ENCODE measurements at regions not wholly inside any gene's neighbourhood (a gene's known extent, or its start where the extent isn't known, plus 50 kb on each side); places are given as distances from the start of the nearest gene placed in this dataset.
"Not testable (repeated sequence)": the region's sequence is repeated elsewhere in the genome, so short reads cannot be mapped to it uniquely, and the experiment has no call there.

- no peak for TF ChIP-seq CTCF (IDR thresholded peaks at IDR 0.05)
- no peak for DNase-seq (ENCODE audit: low spot score)
- ATAC-seq (ENCODE audit: low FRiP score): no peak
Observed at GRCh38 chr11:42975180-42975529, 336.6 kb upstream of the API5 start.

- DNase-seq (ENCODE audit: low spot score) (no peak), ATAC-seq (ENCODE audit: low FRiP score) (no peak)
- TF ChIP-seq CTCF (IDR thresholded peaks at IDR 0.05): no peak
Observed at GRCh38 chr11:42976636-42977217, 335.1 kb upstream of the API5 start.

- TF ChIP-seq CTCF (IDR thresholded peaks at IDR 0.05): no peak
- no peak for ATAC-seq (ENCODE audit: low FRiP score)
- DNase-seq (ENCODE audit: low spot score): no peak
Observed at GRCh38 chr11:42992594-42992993, 319.2 kb upstream of the API5 start.

GRCh38 chr11:42996421-42997307, 315.1 kb upstream of the API5 start:
- no peak for ATAC-seq (ENCODE audit: low FRiP score)

GRCh38 chr11:43004879-43005278, 306.9 kb upstream of the API5 start:
- not testable (repeated sequence) for ATAC-seq (ENCODE audit: low FRiP score); DNase-seq (ENCODE audit: low spot score)

More at GRCh38 chr11:42996421-42997307, 315.1 kb upstream of the API5 start:
- DNase-seq (ENCODE audit: low spot score): no peak
- no peak for TF ChIP-seq CTCF (IDR thresholded peaks at IDR 0.05)

- DNase-seq (ENCODE audit: low spot score) (no peak), ATAC-seq (ENCODE audit: low FRiP score) (no peak)
- no peak for TF ChIP-seq CTCF (IDR thresholded peaks at IDR 0.05)
Observed at GRCh38 chr11:43010042-43010441, 301.8 kb upstream of the API5 start.

GRCh38 chr11:43012606-43013005, 299.2 kb upstream of the API5 start:
- DNase-seq (ENCODE audit: low spot score) (no peak), ATAC-seq (ENCODE audit: low FRiP score) (no peak)
- TF ChIP-seq CTCF (IDR thresholded peaks at IDR 0.05): no peak

All from omental fat pad (tissue), 3 donors.